ENCODE measurements at regions not wholly inside any gene's neighbourhood (a gene's known extent, or its start where the extent isn't known, plus 50 kb on each side); places are given as distances from the start of the nearest gene placed in this dataset.

DNA sequence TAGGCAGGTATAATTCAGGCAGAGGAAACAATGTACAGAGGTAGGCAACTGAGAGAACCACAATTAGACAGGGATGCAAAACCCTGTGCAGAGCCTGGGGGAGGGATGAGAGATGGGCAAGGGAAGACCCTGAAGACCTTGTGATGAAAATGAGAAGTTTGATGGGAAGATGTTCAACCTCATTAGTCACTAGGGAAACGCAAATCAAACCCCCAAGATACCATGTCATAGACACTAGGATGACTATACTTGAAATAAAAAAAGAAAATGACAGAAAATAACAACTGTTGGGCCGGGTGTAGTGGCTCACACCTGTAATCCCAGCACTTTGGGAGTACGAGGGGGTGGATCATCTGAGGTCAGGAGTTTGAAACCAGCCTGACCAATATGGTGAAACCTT is 813.1 kb downstream of the CDH11 start:
- Histone ChIP-seq H2AFZ (ENCODE audit: low read length) (no peak overlapping the region), H3K9me2 (replicated peaks; ENCODE audit: insufficient read depth, low read length) (no peaks in the 10 kb centered on the region), H3K4me1 (ENCODE audit: low read length) (peaks cover 11% of the 10 kb centered on the region), H3F3A (ENCODE audit: insufficient read depth, low read length) (no peaks in the 10 kb centered on the region), H3K79me2 (ENCODE audit: low read length) (no peaks in the 10 kb centered on the region), H3K27ac (ENCODE audit: low read length) (no peak overlapping the region), H4K20me1 (ENCODE audit: insufficient read depth, low read length) (no peaks in the 10 kb centered on the region), H3K4me2 (ENCODE audit: low read depth, low read length) (no peak overlapping the region), H3K9ac (ENCODE audit: low read length) (no peak overlapping the region), H3K4me3 (ENCODE audit: low read length) (no peak overlapping the region), H3K36me3 (replicated peaks; ENCODE audit: insufficient read depth, low read length) (no peaks in the 10 kb centered on the region), H3K27me3 (replicated peaks; ENCODE audit: insufficient read depth, low read length) (no peaks in the 10 kb centered on the region), H3K9me3 (replicated peaks; ENCODE audit: insufficient read depth, low read length) (no peaks in the 10 kb centered on the region)
- TF ChIP-seq EZH2 (optimal IDR thresholded peaks at IDR 0.05; ENCODE audit: low read depth, low read length) (no peak), EZH2phosphoT487 (IDR thresholded peaks at IDR 0.05; ENCODE audit: low read length) (no peak)
- TF ChIP-seq, protein P1, sequence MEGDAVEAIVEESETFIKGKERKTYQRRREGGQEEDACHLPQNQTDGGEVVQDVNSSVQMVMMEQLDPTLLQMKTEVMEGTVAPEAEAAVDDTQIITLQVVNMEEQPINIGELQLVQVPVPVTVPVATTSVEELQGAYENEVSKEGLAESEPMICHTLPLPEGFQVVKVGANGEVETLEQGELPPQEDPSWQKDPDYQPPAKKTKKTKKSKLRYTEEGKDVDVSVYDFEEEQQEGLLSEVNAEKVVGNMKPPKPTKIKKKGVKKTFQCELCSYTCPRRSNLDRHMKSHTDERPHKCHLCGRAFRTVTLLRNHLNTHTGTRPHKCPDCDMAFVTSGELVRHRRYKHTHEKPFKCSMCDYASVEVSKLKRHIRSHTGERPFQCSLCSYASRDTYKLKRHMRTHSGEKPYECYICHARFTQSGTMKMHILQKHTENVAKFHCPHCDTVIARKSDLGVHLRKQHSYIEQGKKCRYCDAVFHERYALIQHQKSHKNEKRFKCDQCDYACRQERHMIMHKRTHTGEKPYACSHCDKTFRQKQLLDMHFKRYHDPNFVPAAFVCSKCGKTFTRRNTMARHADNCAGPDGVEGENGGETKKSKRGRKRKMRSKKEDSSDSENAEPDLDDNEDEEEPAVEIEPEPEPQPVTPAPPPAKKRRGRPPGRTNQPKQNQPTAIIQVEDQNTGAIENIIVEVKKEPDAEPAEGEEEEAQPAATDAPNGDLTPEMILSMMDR (IDR thresholded peaks at IDR 0.05; ENCODE audit: low read length), result no peak
- no peak for DNase-seq

DNA sequence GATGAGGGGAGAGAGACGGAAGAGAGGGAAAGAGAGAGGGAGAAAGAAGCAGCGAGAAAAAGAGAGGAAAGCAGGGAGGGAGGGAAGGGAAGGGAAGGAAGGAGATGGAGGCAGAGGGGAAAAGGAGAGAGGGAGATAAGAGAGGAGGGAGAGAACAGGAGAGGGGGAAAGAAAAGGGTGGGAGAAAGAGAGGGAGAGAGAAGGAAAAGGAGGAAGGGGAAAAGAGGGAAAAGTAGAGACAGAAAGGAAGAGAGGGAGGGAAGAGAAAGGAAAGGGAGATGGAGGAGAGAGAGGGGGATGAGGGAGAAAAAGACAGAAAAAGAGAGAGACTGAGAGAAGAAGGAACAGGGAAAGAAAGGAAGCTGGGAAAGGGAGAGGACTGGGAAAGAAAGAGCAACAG is 814.4 kb downstream of the CDH11 start:
- no peak overlapping the region for H3K4me3 ChIP-seq (ENCODE audit: low read length)
- H3K79me2 ChIP-seq (ENCODE audit: low read length), result no peaks in the 10 kb centered on the region
- no peaks in the 10 kb centered on the region for H4K20me1 ChIP-seq (ENCODE audit: insufficient read depth, low read length)
- DNase-seq, result no peak
- no peak overlapping the region for H3K27ac ChIP-seq (ENCODE audit: low read length)
- H3K36me3 ChIP-seq (replicated peaks; ENCODE audit: insufficient read depth, low read length), result no peaks in the 10 kb centered on the region
- H3K4me2 ChIP-seq (ENCODE audit: low read depth, low read length), result no peak overlapping the region
- H3K9ac ChIP-seq (ENCODE audit: low read length), result no peak overlapping the region
- no peaks in the 10 kb centered on the region for H3F3A ChIP-seq (ENCODE audit: insufficient read depth, low read length)
- no peaks in the 10 kb centered on the region for H3K9me3 ChIP-seq (replicated peaks; ENCODE audit: insufficient read depth, low read length)
- no peaks in the 10 kb centered on the region for H3K9me2 ChIP-seq (replicated peaks; ENCODE audit: insufficient read depth, low read length)
- H3K4me1 ChIP-seq (ENCODE audit: low read length), result no peaks in the 10 kb centered on the region
- no peaks in the 10 kb centered on the region for H3K27me3 ChIP-seq (replicated peaks; ENCODE audit: insufficient read depth, low read length)
- TF ChIP-seq EZH2phosphoT487 (IDR thresholded peaks at IDR 0.05; ENCODE audit: low read length) (no peak), EZH2 (optimal IDR thresholded peaks at IDR 0.05; ENCODE audit: low read depth, low read length) (no peak)
- TF ChIP-seq, protein P1 (IDR thresholded peaks at IDR 0.05; ENCODE audit: low read length), result no peak
- no peak overlapping the region for H2AFZ ChIP-seq (ENCODE audit: low read length)

- H3K4me3 ChIP-seq (ENCODE audit: low read length), result no peak overlapping the region
- no peaks in the 10 kb centered on the region for H3K9me3 ChIP-seq (replicated peaks; ENCODE audit: insufficient read depth, low read length)
- H3K4me2 ChIP-seq (ENCODE audit: low read depth, low read length), result no peak overlapping the region
- H3K36me3 ChIP-seq (replicated peaks; ENCODE audit: insufficient read depth, low read length), result no peaks in the 10 kb centered on the region
- no peak overlapping the region for H3K9ac ChIP-seq (ENCODE audit: low read length)
- H3K79me2 ChIP-seq (ENCODE audit: low read length), result no peaks in the 10 kb centered on the region
- no peaks in the 10 kb centered on the region for H3K4me1 ChIP-seq (ENCODE audit: low read length)
- no peak for DNase-seq
- no peaks in the 10 kb centered on the region for H3K27me3 ChIP-seq (replicated peaks; ENCODE audit: insufficient read depth, low read length)
- H4K20me1 ChIP-seq (ENCODE audit: insufficient read depth, low read length), result no peaks in the 10 kb centered on the region
- no peak overlapping the region for H2AFZ ChIP-seq (ENCODE audit: low read length)
- no peak overlapping the region for H3K27ac ChIP-seq (ENCODE audit: low read length)
- no peaks in the 10 kb centered on the region for H3K9me2 ChIP-seq (replicated peaks; ENCODE audit: insufficient read depth, low read length)
- TF ChIP-seq EZH2phosphoT487 (IDR thresholded peaks at IDR 0.05; ENCODE audit: low read length), result no peak
- TF ChIP-seq, protein P1 (IDR thresholded peaks at IDR 0.05; ENCODE audit: low read length), result no peak
- no peak for TF ChIP-seq EZH2 (optimal IDR thresholded peaks at IDR 0.05; ENCODE audit: low read depth, low read length)
- H3F3A ChIP-seq (ENCODE audit: insufficient read depth, low read length), result no peaks in the 10 kb centered on the region
These were observed 816.2 kb downstream of the CDH11 start for GRCh38 chr16:64305663-64306062.
